ENCODE measurements at regions not wholly inside any gene's neighbourhood (a gene's known extent, or its start where the extent isn't known, plus 50 kb on each side); places are given as distances from the start of the nearest gene placed in this dataset.
A peak's percentile ranks its signal among the peaks of the same experiment; 100 is the strongest.

GRCh38 chr2:144875290-144875969 is 355.5 kb upstream of the ZEB2 start:
- DNase-seq (ENCODE audit: low read depth in 2 of 2) = no peak

- no peak for DNase-seq (ENCODE audit: low read depth in 2 of 2)
Measured at GRCh38 chr2:144865670-144866069, 345.8 kb upstream of the ZEB2 start.

GRCh38 chr2:144859716-144860115 is 339.8 kb upstream of the ZEB2 start:
- no peak for DNase-seq (ENCODE audit: low read depth in 2 of 2)

GRCh38 chr2:144858211-144858610 is 338.3 kb upstream of the ZEB2 start:
- DNase-seq (ENCODE audit: low read depth in 2 of 2) = no peak

DNA sequence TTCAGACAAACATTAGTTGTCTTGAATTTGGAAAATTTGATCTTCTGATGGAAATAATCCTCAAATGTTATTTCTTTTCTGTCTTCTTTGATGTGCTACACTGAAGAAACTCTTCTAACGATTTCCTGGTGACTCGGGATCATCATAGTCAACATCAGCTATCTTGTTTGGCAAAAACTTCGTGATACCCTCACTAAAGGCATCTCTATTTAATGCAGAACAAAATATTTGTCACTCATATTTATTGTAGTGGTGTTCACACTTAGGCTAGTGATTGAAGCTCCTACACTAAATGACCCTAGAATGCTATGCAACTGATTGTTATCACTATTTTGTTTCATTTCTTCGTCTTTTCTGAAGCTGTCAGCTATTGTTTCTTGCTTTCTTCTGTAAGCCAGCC is 334.7 kb upstream of the ZEB2 start:
- DNase-seq (ENCODE audit: low read depth in 2 of 2) = no peak

DNA sequence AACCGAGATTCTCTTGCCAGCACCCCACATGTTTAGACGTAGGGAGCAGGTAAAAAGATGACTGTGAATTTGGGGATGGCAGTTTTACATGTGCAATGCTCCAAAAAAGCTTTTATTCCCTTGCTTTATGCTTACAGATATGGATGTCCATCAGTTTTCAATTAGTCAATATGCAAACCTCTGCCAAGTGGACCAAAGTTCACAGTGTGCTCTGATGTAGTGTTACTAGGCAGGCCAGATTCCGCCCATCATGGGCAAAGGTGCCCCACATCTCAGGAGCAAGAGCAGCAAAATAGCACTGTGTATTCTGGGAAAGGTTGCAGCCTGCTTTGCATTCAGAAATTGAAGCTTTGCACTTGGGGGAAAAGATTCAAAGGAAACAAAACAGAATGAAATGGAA is 329.7 kb upstream of the ZEB2 start:
- no peak for DNase-seq (ENCODE audit: low read depth in 2 of 2)

GRCh38 chr2:144848423-144848822 is 328.5 kb upstream of the ZEB2 start:
- DNase-seq (ENCODE audit: low read depth in 2 of 2) = no peak

- no peak for DNase-seq (ENCODE audit: low read depth in 2 of 2)
Measured at GRCh38 chr2:144847347-144848080, 327.6 kb upstream of the ZEB2 start.

- DNase-seq (ENCODE audit: low read depth in 2 of 2) = peak in 1 of 2 donors; percentile 6
Measured at GRCh38 chr2:144836635-144837350, 316.9 kb upstream of the ZEB2 start.

DNA sequence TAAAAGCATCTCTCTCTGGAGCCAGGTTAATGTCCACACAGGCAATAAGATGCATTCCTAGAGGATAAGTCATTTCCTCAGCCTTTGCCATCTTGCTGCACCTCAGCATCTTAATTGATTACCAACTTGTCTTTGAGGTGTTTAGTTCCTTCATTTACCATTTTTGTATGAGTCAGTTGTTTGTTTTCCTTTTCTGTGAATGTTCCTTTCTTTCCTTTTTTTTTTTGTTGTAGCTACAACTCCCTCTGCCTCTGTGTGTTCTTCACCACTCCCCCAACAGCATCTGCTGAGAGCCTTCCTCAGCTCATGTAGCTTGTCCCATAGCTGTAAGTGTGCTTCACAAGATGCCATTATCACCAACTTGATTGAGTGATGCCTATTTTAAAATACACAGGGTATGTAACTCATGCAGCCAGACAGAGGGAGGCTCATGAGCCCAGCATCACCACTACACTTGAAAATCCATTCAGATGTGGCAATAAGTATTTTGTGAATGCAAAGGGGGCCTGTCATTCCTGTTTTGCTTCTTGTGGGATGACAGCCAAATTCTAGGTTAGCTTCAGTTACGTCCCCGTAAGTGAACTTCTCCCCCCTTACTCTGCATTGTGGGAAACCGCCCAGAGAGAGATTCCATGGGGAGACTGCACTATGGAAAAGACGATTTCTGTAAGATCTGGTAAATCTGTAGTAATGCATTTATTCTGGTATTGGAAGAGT is 315.9 kb upstream of the ZEB2 start:
- peak in 1 of 2 donors; percentile 19 for DNase-seq (ENCODE audit: low read depth in 2 of 2)

- DNase-seq (ENCODE audit: low read depth in 2 of 2) = peak; percentile 6 to 61
Measured at GRCh38 chr2:144834998-144835633, 315.2 kb upstream of the ZEB2 start.

DNA sequence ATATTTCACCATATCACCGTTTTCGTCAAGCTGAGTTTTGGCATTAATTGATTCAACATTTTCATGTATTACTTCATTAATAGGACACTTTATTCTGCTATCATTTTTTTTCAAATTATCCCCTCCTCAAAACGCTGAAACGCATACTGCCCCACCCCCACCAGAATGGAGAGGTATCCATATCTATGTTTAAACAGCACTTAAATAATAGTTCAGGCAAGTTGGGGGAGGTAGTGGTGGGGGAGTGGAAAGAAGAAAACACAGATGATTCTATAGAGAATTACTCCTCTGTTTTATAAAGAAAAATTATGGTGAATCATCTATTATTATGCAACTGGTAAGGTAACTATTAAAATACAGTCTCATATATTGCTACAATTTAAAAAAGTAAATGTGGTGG is 314.4 kb upstream of the ZEB2 start:
- no peak for DNase-seq (ENCODE audit: low read depth in 2 of 2)

- DNase-seq (ENCODE audit: low read depth in 2 of 2) = no peak
Measured at GRCh38 chr2:144833075-144833637, 313.2 kb upstream of the ZEB2 start.

GRCh38 chr2:144832048-144832447 is 312.1 kb upstream of the ZEB2 start:
- DNase-seq (ENCODE audit: low read depth in 2 of 2) = no peak

DNA sequence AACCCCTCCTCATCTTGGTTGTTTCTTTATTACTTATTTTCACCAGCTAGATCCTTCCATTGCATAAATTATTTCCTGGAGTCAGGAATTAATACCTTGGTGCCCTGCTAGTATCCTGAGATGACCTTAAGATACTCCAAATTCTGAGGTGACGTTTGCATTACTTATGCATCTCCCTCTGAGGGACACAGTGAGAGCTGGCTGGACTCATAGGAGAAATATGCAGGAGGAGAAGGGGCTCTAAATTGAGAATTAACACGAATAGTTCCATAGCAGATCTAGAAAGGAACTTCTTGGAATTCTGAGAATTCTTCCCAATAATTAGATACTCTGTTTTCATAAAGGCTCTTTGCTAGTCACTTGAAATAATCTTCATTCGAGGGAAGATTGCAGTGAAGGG is 310.6 kb upstream of the ZEB2 start:
- no peak for DNase-seq (ENCODE audit: low read depth in 2 of 2)

DNA sequence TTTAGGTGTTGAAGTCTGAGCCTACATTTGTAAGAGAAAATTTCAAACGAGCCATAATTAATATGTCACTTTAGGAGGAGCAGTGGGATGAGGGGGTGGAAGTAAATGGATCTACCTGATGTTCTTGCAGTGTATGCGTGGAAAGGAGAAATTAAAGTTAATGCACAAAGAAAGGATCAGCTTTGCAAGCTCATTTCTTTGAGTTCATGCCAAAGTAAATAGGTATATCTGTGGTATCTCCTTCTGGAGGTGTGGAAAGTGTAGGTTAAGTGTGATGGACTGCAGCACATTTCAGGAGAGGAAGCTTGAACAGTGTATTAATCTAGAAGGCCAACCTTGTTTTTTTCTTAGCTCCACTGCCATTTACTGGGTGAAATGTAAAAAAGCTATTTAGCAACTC is 307.5 kb upstream of the ZEB2 start:
- DNase-seq (ENCODE audit: low read depth in 2 of 2) = no peak

GRCh38 chr2:144826105-144826504 is 306.2 kb upstream of the ZEB2 start:
- DNase-seq (ENCODE audit: low read depth in 2 of 2) = no peak

DNA sequence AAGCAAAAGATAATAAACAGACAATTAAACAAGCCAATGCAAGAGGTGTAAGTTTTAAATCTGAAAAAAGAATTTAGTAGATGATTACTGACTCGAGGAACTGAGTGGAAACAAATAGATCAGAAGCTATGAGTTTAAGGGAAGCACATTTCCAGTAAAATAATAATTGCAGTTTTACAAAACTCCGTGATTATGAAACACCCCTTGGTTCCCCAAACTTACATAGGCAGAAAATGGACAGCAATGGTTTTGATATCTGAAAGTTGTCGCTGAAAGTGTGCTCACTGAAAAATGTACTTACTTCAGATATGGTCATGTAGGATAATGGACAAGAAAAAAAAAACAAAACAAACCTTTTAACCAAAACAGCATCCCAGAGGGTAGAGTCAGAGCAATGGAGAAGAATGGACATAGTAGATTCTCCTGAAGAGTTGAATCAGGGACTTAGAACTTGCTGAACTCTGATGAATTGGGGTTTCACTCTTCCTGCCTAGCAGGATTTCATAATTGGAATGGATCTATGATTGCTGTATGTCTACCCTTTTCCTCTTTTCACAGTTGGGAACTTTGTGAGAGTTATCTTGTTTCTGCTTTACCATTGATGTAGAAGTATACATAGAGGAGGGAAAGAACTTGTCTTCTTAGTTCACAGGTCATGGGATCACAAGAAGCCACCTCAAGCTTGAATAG is 305.6 kb upstream of the ZEB2 start:
- no peak for DNase-seq (ENCODE audit: low read depth in 2 of 2)

- no peak for DNase-seq (ENCODE audit: low read depth in 2 of 2)
Measured at GRCh38 chr2:144824306-144825080, 304.6 kb upstream of the ZEB2 start.

DNA sequence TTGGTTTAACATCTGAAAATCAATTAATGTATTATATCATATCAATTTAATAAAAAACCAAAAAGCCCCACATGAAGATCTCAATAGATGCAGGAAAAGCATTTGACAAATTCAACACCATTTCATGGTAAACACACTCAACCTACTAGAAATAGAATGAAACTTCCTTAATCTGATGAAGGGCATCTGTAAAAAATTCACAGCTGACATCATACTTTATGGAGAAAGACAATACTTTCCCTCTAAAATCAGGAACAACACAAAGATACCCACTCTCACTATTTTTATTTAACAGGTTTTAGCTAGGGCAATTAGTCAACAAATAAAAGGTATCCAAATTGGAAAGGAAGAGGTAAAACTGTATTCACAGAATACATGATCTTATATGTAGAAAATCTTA is 303.0 kb upstream of the ZEB2 start:
- DNase-seq (ENCODE audit: low read depth in 2 of 2) = no peak

Measured in dermis microvascular lymphatic vessel endothelial cell (primary cell).